ENCODE measurements at regions not wholly inside any gene's neighbourhood (a gene's known extent, or its start where the extent isn't known, plus 50 kb on each side); places are given as distances from the start of the nearest gene placed in this dataset.
A peak's percentile ranks its signal among the peaks of the same experiment; 100 is the strongest.
"Not testable (repeated sequence)": the region's sequence is repeated elsewhere in the genome, so short reads cannot be mapped to it uniquely, and the experiment has no call there.

- DNase-seq: no peak
Observed at GRCh38 chr12:17695495-17695894, 394.5 kb downstream of the RERGL start.

GRCh38 chr12:17691369-17691768, 398.6 kb downstream of the RERGL start:
- DNase-seq: peak; percentile 28

- DNase-seq: no peak
Observed at GRCh38 chr12:17680220-17680619, 409.8 kb downstream of the RERGL start.

- no peak for DNase-seq
Observed at GRCh38 chr12:17666641-17667324, 423.2 kb downstream of the RERGL start.

- no peak for DNase-seq
Observed at GRCh38 chr12:17665839-17666238, 424.2 kb downstream of the RERGL start.

- peak; percentile 49 for DNase-seq
Observed at GRCh38 chr12:17661250-17661649, 428.7 kb downstream of the RERGL start.

GRCh38 chr12:17652436-17652835, 437.6 kb downstream of the RERGL start:
- no peak for DNase-seq

- no peak for DNase-seq
Observed at GRCh38 chr12:17642340-17642650, 447.7 kb downstream of the RERGL start.

GRCh38 chr12:17640615-17641014, 449.4 kb downstream of the RERGL start:
- no peak for DNase-seq

GRCh38 chr12:17618831-17619230, 471.2 kb downstream of the RERGL start:
- DNase-seq: no peak

- DNase-seq: no peak
Observed at GRCh38 chr12:17609701-17610100, 480.3 kb downstream of the RERGL start.

GRCh38 chr12:17609153-17609552, 480.8 kb downstream of the RERGL start:
- DNase-seq: peak; percentile 27

GRCh38 chr12:17595111-17595510, 494.9 kb downstream of the RERGL start:
- no peak for DNase-seq

- no peak for DNase-seq
Observed at GRCh38 chr12:17593715-17594406, 496.1 kb downstream of the RERGL start.

- DNase-seq: no peak
Observed at GRCh38 chr12:17592472-17592871, 497.5 kb downstream of the RERGL start.

GRCh38 chr12:17591005-17591681, 498.9 kb downstream of the RERGL start:
- no peak for DNase-seq

- DNase-seq: peak; percentile 93
Observed at GRCh38 chr12:17588968-17589367, 501.0 kb downstream of the RERGL start.

- peak; percentile 22 for DNase-seq
Observed at GRCh38 chr12:17579205-17580026, 510.6 kb downstream of the RERGL start.

GRCh38 chr12:17577405-17577804, 512.6 kb downstream of the RERGL start:
- no peak for DNase-seq

GRCh38 chr12:17572250-17572649, 517.7 kb downstream of the RERGL start:
- DNase-seq: no peak

GRCh38 chr12:17571047-17571446, 518.9 kb downstream of the RERGL start:
- DNase-seq: no peak

- not testable (repeated sequence) for DNase-seq
Observed at GRCh38 chr12:17564630-17565029, 525.4 kb downstream of the RERGL start.

- DNase-seq: no peak
Observed at GRCh38 chr12:17550011-17550410, 540.0 kb downstream of the RERGL start.

Data from DMS53 (cell line).